ENCODE measurements at regions not wholly inside any gene's neighbourhood (a gene's known extent, or its start where the extent isn't known, plus 50 kb on each side); places are given as distances from the start of the nearest gene placed in this dataset.

DNA sequence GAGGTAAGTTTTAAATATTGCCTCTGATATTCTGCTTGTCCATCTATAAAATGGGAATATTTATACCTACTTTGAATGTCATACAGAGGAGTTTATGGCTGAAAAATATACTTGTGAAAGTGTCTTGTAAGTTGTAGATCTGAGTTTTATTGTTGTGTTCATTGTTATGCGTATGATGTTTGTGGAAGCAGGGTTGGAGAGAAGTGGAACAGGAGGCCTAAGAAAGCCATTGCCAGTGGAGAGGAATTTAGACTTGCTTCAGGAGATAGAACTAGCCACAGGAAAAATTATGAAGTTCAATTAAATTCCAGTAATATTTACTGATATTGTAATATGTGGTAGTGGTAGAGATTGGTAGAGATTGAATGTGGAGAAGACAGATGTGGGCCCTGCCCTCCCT lies 491.9 kb upstream of the FANCL start:
- Mint-ChIP-seq H3K9me3 (no peaks in the 10 kb centered on the region), H3K36me3 (no peaks in the 10 kb centered on the region), H3K27ac (no peak overlapping the region)
- DNase-seq (ENCODE audit: low spot score in 2 of 2) (no peak), ATAC-seq (no peak)

DNA sequence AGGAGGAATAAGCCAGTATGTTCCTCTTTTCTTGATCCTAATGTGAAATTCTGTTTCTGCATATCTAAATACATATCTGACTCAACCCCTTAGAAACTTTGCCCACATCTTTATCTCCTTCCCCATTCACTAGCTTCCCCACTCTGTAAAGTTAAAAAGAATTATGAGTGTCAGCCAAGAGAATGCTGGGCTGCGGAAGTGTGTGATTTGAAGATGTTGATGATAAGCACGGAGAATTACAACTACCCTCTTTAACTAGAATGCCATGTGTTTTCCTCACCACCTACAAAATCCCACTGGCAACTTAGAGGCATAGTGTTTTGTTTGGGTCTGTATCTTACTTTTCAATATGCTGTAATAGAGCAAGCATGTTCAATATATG lies 490.4 kb upstream of the FANCL start:
- H3K27ac Mint-ChIP-seq = no peak overlapping the region
- DNase-seq (ENCODE audit: low spot score in 2 of 2) = no peak
- no peak for ATAC-seq
- H3K36me3 Mint-ChIP-seq = no peaks in the 10 kb centered on the region
- no peaks in the 10 kb centered on the region for H3K9me3 Mint-ChIP-seq

DNA sequence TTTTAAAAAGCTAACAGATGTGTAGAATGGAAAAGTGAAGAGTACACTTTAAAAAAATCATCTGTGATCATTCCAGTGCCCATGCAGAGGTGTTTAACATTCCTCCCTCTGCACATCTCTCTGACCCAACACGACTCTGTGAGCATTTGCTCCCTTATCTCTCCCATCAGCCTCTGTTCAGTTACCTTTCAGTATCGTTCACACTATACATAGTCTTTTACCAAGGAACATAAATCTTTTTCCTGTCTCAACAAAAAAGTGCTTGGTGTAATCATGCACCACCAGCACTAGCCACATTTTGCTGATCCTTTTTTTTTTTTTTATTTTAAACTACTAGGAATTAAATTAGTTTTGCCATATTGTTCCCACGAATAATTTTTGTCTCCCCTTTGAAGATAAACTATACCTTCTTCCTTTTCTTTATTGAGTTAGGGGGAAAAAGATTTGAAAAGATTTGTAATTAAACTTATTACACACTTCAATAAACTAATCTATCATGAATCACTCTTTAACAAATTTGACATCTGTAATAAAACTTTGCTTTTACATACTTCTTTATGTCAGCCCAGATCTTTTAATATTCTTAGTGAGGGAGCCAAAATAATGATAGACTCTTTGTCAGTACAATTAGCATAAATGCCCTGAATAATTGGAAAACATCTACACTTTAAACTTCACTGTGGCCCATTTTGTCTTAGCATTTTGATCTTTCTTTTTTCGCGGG lies 489.8 kb upstream of the FANCL start:
- no peak for DNase-seq (ENCODE audit: low spot score in 2 of 2)
- no peak for ATAC-seq
- H3K9me3 Mint-ChIP-seq = no peaks in the 10 kb centered on the region
- H3K36me3 Mint-ChIP-seq = no peaks in the 10 kb centered on the region
- no peak overlapping the region for H3K27ac Mint-ChIP-seq

DNA sequence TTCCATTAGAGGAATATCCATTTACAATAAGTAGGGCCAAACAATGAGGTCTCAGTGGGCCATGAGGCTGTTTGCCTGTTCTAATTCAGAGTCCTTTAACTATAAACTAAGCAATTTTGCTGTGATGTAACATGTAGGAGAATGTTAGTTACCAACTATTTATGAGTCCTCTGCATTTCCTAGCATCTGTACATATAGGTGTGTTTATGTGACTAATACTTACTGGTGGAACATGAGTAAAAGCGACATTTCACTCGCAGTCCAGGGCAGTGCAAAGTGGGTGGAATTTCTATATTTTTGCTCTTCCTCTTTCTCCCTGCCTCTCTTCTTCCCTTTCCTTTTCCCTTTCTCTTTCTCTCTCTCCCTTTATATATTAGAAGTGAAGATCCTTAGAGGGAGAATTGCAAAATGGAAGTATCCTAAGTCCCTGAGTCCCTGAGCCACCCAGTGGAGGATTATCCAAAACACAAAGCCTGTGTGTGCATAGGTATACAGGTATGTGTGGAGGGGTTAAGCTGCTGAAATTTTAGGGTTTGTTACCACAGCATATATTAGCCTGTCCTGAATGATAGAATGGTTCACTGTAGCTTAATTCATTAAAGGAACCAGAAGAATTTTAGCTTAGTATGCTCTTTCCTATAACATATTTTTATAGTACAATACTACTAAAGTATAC lies 487.0 kb upstream of the FANCL start:
- Mint-ChIP-seq H3K27ac (no peak overlapping the region), H3K9me3 (no peaks in the 10 kb centered on the region), H3K36me3 (no peaks in the 10 kb centered on the region)
- DNase-seq (ENCODE audit: low spot score in 2 of 2) (no peak), ATAC-seq (no peak)

DNA sequence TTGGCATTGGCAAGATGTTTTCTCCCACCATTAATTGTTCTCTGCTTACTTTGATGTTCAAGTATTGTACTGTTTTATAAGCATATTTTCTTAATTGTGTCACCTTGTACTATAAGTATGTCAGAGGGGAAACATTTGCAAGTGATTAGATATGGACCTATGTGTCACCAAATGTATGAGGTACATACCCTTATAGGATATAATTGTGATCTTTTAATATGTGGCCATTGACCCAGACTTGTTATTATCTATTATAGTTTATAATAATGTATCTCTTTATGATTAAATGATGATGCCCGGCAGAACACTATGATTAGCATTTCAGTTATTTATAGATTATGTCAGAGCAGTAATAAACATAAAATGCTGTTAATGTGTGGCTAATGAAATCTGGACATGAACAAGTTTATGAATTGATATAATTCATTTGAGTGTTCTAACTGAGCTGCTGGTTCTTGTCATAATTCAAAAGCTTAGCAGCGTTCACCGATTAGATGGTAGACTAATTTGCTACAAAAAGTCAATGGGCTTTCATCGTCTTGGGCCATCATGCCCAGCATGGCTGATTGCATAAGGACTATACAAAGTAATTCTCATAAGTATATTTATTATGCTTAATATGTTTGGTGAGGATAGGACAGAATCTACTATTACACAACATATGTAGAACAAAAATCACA lies 480.9 kb upstream of the FANCL start:
- DNase-seq (ENCODE audit: low spot score in 2 of 2) = no peak
- ATAC-seq = no peak
- Mint-ChIP-seq H3K9me3 (no peaks in the 10 kb centered on the region), H3K36me3 (no peaks in the 10 kb centered on the region), H3K27ac (no peak overlapping the region)

DNA sequence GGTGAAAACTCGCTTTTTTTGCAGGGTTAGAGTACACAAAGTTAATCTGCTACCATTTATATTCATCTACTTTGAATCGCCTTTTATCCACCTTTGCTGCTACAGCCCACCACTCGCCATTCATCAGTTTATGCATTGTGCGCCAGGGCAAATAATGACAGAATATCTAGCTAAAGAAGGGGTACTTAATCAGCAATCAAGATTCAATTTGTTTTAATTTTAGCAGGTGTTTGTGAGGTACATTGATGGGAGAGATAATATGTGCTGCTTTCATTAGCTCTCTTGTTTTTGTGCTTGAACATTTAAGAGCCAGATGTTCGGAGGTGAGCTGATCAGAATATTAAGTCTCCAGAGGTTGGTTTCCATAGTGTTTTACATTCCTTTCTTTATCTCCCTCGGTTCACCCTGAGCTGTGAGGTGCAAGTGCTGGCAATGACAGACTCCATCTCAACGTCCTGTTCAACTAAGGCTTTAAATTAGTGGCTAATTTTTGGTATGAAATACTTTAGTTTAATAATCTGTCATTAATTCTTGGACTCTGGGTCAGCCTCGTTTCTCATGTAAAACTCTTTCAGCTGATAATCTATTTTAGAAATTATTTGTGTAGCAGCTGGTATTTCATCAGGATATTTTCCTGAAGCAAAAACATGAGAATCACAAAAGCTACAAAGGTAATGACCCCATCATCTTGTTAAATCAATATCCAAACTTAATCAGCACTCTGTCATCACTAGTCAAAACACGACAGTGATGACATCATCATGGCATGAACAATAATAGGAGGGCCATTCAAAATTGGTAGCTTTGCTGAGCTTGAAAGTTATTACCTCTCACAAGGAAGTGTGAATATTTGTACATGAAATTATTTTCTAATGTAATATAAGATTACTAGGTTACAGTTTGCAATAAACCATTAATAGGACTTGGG lies 479.9 kb upstream of the FANCL start:
- DNase-seq (ENCODE audit: low spot score in 2 of 2) (no peak), ATAC-seq (no peak)
- no peaks in the 10 kb centered on the region for H3K9me3 Mint-ChIP-seq
- H3K36me3 Mint-ChIP-seq = no peaks in the 10 kb centered on the region
- H3K27ac Mint-ChIP-seq = no peak overlapping the region

DNA sequence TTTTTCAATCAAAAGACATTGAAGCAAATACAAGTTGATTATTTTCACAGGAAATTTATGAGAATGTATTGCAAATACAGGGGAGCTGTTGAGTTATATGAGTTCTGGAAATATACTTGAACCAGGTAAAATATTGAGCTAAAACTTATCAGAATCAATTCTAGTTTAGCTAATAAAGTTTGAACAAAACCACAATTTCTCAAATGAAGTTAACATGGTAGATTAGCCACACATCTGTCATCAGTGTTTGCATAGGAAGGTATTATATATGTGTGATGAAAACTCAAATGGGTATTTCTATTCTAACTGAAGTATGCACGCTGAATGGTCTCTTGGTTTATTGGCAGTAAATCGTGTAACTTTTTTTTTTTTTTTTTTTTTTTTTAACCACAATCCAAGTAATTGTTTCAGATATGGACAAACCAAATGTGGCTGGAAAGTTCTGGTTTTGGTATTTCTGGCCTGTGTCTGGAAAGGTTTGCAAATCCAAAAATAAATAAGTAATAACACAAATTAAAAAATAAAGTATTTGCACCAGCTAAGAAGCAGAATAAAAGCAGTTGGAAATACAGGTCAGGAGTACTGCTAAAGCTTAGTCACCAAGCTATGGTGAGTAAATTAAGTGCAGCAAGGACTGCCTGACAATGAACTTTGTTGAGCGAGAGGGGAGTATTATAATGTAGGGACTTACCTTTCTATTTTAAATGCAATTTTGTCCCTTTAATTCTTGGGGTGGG lies 479.1 kb upstream of the FANCL start:
- no peaks in the 10 kb centered on the region for H3K9me3 Mint-ChIP-seq
- H3K27ac Mint-ChIP-seq = no peak overlapping the region
- no peak for DNase-seq (ENCODE audit: low spot score in 2 of 2)
- no peaks in the 10 kb centered on the region for H3K36me3 Mint-ChIP-seq
- ATAC-seq = no peak

DNA sequence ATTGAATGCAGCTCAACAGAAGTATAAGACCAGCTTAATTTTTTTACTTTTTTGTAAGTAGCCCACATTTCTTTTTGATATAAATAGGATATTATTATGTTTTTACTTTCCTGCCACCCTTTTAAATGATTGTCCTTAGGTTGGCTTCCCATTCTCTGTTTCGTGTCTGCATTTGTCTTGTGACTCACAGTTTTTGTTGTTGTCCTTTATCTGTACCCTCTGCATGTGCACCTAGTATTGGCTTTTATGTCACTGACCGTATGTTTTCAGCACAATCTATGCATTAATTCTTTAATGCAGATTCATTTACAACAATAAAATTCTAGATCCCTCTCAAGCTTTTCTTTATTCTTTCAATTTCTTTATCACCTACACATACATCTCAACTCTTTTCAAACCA lies 474.2 kb upstream of the FANCL start:
- ATAC-seq (no peak), DNase-seq (ENCODE audit: low spot score in 2 of 2) (no peak)
- Mint-ChIP-seq H3K27ac (no peak overlapping the region), H3K36me3 (no peaks in the 10 kb centered on the region), H3K9me3 (no peaks in the 10 kb centered on the region)

DNA sequence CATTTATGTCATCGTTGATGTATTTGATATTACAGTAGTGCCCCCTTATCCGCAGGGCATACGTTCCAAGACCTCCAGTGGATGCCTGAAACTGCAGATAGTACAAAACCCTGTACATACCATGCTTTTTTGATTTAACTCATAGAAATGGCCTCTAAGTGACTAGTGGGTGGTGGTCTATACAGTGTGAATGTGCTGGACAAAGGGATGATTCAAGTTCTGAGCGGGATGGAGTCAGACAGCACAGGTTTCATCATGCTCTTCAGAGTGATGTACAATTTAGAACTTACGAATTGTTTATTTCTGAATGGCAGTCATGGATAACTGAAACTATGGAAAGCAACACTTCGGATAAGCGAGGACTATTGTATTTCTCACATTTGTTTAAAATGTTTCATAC lies 473.1 kb upstream of the FANCL start:
- Mint-ChIP-seq H3K9me3 (no peaks in the 10 kb centered on the region), H3K27ac (no peak overlapping the region), H3K36me3 (no peaks in the 10 kb centered on the region)
- ATAC-seq (no peak), DNase-seq (ENCODE audit: low spot score in 2 of 2) (no peak)

DNA sequence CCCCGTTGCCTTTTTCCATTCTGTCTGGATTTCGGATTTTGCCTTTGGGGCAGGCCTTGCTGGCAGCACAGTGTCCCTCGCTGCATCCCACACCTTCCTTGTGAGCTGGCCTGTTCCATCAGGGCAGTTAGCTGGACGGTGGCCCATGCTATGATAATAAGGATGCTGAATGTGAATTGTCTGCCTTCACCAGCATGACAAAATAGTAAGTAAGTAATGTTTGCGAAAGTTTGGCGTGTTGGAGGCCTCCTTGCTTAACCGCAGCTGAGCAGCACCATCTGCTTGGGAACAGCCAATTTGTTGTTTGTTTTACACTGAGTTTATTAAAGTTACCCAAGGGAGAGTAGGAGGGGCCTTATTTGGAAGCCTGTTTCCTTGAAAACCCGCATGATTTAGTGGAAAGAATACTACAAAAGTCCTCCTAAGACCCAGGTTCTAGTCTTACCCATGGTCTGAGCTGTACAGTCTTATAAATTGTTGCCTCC lies 469.7 kb upstream of the FANCL start:
- ATAC-seq = no peak

DNA sequence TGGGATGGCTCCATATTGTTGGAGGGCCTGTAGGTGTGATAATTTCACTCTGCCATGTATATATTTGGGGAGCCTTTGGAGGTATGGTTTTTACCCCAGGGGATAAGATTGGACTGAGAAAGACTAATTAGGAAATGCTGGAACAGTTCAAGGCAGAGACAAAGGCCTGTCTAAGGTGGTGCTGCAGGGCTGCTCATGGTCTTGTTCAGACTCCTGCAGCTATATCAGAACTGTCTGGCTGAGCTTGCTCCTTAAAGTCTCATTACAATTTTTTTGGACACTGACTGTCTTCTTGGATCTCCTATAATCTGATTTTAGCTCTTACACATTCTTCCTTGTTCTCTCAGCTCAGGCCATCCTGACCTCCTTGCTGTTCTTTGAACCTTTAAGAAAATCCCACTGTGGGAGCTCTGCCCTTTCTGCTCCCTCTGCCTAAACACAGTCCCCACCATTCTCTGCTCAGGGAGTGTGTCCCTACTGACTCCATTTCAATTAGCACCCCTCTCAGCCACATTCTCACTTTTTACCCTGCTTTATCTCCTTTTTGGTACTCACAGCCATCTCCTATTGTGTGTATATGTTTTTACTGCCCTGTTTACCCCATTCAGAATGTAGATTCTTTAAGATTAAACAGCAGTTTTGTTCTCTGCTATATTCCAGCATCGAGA lies 468.7 kb upstream of the FANCL start:
- no peak for ATAC-seq
- Mint-ChIP-seq H3K36me3 (no peaks in the 10 kb centered on the region), H3K27ac (no peak overlapping the region), H3K9me3 (no peaks in the 10 kb centered on the region)
- DNase-seq (ENCODE audit: low spot score in 2 of 2) = no peak

More for the DNA sequence above, 469.7 kb upstream of the FANCL start:
- Mint-ChIP-seq H3K27ac (no peak overlapping the region), H3K9me3 (no peaks in the 10 kb centered on the region), H3K36me3 (no peaks in the 10 kb centered on the region)
- DNase-seq (ENCODE audit: low spot score in 2 of 2) = no peak

DNA sequence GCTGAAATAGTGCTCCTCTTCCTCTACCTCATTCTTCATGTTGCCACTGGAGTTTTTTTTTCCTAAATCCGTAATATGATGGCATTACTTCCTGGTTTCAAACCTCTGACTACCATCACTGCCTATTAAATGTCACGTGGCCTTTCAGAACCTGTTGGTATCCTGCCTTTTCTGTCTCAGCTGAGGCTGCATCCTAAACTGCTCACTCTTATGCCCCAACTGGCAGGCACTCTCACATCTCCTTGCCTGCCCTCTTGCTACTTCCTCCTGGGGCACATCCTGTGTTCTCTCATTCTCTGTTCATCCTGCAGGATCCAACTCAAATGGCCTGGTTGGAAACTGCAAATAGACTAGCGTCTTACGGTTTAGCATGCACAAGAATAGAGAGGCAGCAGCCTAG lies 468.1 kb upstream of the FANCL start:
- H3K36me3 Mint-ChIP-seq = no peaks in the 10 kb centered on the region
- ATAC-seq (no peak), DNase-seq (ENCODE audit: low spot score in 2 of 2) (no peak)
- no peak overlapping the region for H3K27ac Mint-ChIP-seq
- no peaks in the 10 kb centered on the region for H3K9me3 Mint-ChIP-seq

DNA sequence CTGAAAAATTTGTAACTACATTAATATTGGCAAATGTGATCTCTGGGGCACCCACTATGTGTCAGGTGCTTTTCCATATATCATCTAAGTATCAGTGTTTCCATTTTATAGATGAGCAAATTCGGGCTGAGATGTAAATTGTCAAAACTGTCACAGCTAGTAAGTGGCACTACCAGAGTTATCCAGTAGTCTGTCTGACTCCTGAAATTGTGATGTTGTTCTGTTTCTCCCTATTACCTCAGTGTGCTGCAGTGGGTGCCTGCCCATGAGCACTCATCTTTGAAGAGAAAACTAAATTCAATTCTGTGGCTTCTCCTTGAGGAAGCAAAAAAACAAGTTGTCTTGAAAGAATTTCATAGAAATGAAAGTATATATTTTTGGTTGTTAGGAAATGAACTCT lies 467.4 kb upstream of the FANCL start:
- no peak for DNase-seq (ENCODE audit: low spot score in 2 of 2)
- Mint-ChIP-seq H3K9me3 (no peaks in the 10 kb centered on the region), H3K36me3 (no peaks in the 10 kb centered on the region), H3K27ac (no peak overlapping the region)
- ATAC-seq = no peak

DNA sequence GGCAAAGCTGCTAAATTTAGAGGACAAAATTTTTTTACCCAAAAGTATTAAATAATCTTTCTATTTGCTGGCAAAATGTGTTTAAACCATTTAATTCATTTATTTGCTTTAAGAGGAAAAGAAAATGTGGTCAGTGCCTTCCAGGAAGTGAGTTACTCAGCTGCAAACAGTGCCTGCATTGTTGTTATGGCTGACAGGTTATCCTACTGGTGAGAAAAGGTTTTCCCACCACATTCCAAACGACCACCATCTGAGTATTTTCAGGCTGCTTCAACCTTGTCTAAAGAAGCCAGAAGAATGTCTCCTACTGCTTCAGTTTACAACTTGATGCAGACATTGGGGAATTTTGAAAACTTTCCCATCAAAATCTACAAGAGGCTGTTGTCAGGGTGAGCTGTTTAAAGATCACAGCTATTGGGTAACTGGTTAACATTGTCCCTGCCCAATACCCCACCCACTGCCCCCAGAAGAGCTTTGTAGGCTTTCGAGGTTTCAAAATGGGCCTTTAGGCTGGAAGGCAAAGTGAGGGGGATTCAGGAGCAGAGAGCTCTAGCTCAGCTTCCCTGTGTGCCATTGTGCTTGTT lies 461.3 kb upstream of the FANCL start:
- H3K27ac Mint-ChIP-seq = no peak overlapping the region
- H3K9me3 Mint-ChIP-seq = no peaks in the 10 kb centered on the region
- ATAC-seq = no peak
- no peak for DNase-seq (ENCODE audit: low spot score in 2 of 2)
- no peaks in the 10 kb centered on the region for H3K36me3 Mint-ChIP-seq

DNA sequence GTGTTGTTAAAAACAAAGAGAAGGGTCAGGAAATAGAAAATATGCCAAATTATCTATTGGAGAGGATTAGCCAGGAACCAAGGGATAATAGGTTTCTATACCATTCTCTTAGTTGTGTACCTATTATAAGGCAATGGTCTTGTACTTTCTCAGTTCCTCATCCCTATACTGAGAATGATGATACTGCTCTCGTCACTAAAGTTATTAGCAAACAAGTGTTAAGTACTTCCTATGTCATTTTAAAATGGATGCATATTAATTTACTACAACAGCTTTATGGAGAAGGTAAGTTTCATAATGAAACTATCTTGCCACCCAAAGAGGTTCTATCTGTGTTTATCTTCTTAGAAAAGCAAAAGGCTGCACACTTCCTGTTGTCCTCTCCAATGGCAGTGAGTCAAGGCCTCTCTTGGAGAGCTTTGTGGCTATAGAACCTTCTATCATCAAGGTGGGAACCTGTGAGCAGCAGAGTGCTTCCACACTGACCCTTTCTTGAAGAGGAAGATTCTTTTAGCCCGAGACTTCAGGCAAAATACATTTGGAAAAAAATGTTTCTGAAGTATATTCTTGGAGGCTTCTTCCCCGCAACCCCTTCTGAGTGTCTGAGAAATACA lies 460.7 kb upstream of the FANCL start:
- H3K36me3 Mint-ChIP-seq = no peaks in the 10 kb centered on the region
- ATAC-seq = no peak
- no peak overlapping the region for H3K27ac Mint-ChIP-seq
- no peak for DNase-seq (ENCODE audit: low spot score in 2 of 2)
- H3K9me3 Mint-ChIP-seq = no peaks in the 10 kb centered on the region
